Right ventricle myocardium inferior (tissue), 1 donor: ENCODE measurements at regions not wholly inside any gene's neighbourhood (a gene's known extent, or its start where the extent isn't known, plus 50 kb on each side); places are given as distances from the start of the nearest gene placed in this dataset.
"Not testable (repeated sequence)": the region's sequence is repeated elsewhere in the genome, so short reads cannot be mapped to it uniquely, and the experiment has no call there.

ENCODE experiments used
- ATAC-seq: fragments of 200-7000 bp; cut with Tn5 transposase; one replicate; pipeline ENCODE4 v1.9.1; 2020; ENCODE audit warnings: mild to moderate bottlenecking, moderate library complexity
- DNase-seq: peaks from one replicate; pipeline ENCODE4 v3.0.0; 2021; ENCODE audit errors: missing footprints
- intact Hi-C: fragments of 100-400 bp; cut with DNase I; formaldehyde crosslinking; loops from one replicate; pipeline ENCODE4 v1.11.0; 2022
- donor health status: DM: no; HTN: yes; CAD: no; lungs with severe emphysema.

DNA sequence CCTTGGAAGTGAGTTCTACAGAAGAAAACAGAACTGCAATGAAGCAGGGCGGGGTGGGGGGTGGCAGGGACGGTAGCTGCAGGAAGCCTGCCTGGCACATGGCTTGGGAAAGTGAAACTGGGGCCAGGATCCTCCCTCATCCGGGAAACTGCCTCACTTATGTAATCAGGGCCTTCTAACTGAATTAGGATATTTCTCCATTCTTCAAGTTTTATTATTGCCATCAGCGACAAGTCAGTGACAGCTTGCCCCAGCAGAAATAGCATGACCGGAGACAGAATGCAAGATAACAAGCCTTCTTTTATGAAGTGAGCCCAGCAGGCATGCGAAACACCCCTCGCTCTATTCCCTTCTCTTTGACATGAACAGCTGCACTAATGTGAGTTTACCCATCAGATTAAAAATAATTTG, 77.5 kb upstream of the CACUL1 start:
- intact Hi-C loops = no loop called here
- peak; percentile 85 for DNase-seq
- ATAC-seq = peak; percentile 54

GRCh38 chr10:118834370-118834769, 79.6 kb upstream of the CACUL1 start:
- ATAC-seq, DNase-seq, intact Hi-C loops: not testable (repeated sequence)

GRCh38 chr10:118835682-118836326, 81.0 kb upstream of the CACUL1 start:
- ATAC-seq = peak; percentile 15
- intact Hi-C loops = no loop called here
- DNase-seq = no peak

DNA sequence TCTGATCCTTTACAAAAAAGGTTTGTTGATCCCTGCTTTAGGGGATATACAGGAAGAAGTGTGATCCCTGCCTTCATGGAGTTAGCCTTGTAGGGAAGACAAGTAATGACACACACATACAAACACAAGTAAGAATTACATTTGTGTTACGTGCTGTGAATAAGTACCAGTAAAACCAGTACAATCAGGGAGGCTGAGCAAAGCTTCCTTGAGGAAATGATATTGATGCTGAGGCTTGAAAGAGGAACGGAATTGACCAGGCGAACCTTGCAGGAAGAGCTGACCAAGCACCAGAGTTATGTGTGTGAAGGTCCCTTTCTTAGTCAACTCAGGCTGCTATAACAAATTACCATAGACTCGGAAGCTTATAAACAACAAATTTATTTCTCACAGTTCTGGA, 83.6 kb upstream of the CACUL1 start:
- intact Hi-C loops = no loop called here
- ATAC-seq (no peak), DNase-seq (no peak)

DNA sequence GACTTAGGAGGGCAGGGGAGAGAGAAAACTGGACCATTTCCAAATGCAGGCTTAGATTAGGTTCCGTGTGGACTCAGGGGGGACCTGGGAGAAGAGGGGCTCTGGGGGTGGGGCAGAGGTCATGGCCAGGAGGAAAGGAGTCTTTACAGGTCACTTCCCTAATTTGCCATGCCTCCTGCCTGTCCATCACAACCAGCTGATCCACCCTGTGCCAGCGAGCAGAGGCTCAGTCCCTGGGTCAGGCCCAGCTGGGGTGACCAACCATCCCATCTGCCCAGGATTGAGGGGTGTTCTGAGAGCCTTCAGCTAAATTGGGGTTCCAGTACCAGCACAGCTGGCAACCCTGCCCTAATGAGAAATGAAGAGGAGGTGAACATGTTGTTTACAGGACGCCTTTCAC, 84.6 kb upstream of the CACUL1 start:
- ATAC-seq (no peak), DNase-seq (no peak)
- intact Hi-C loops = no loop called here

- intact Hi-C loops = no loop called here
Observed at GRCh38 chr10:118840071-118840775, 85.5 kb upstream of the CACUL1 start.

GRCh38 chr10:118840776-118841468, 86.2 kb upstream of the CACUL1 start:
- ATAC-seq = no peak
- DNase-seq = no peak
- intact Hi-C loops = no loop called here

More at GRCh38 chr10:118840071-118840775, 85.5 kb upstream of the CACUL1 start:
- ATAC-seq (no peak), DNase-seq (no peak)

DNA sequence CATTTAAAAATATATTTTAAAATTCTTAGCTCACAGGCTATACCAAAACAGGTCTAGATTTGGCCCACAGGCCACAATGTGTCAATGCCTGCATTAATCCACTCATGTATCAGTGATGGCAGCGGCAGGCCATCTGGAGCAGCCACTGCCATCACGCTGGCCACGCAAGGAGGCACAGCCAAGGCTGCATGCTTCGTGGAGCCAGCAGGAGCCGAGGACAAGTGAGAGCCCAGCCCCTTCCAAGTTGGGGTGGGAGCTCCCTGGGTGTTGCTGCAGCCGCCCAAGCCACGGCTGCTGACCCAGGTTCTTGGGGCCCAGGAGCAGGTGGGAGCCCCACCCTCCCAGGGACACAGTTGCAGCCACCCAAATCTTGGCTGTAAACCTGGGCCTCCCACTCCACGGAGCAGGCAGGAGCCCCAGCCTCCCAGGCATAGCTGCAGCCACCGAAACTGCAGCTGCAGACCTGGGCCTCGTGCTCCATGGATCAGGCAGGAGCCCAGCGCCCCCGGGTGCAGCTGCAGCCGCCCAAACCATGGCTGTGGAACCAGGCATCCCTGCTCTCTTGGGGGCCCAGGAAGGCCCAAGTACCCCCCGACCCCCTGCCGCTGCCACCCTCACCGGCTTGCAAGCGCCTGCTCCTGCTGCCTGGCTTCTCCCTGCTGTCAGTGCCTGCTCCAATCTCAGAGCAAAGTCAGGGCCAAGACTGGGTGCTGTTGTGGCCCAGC, 87.3 kb upstream of the CACUL1 start:
- ATAC-seq (no peak), DNase-seq (no peak)
- intact Hi-C loops = no loop called here

DNA sequence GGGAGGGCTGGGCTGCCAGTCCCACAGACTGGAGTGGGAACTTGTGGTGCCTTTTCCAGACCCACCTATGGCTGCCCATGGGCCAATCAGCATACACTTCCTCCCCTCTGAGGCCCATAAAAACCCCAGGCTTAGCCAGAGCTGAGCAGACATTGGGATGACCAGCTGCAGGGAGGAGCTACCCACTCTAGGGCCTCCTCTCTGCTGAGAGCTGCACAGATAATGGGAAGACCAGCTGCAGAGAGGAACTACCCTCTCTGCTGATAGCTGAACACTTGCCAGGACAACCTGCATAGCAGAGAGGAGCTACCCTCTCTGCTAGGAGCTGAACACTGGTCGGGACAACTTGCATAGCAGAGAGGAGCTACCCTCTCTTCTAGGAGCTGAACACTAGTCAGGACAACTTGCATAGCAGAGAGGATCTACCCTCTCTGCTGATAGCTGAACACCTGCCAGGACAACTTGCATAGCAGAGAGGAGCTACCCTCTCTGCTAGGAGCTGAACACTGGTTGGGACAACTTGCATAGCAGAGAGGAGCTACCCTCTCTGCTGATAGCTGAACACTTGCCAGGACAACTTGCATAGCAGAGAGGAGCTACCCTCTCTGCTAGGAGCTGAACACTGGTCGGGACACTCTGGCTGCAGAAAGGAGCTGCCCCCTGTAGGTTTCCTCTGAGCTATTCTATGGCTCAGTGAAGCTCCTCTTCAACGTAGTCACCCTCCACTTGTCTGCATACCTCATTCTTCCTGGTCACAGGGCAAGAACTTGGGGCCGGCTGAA, 88.3 kb upstream of the CACUL1 start:
- ATAC-seq = no peak

DNA sequence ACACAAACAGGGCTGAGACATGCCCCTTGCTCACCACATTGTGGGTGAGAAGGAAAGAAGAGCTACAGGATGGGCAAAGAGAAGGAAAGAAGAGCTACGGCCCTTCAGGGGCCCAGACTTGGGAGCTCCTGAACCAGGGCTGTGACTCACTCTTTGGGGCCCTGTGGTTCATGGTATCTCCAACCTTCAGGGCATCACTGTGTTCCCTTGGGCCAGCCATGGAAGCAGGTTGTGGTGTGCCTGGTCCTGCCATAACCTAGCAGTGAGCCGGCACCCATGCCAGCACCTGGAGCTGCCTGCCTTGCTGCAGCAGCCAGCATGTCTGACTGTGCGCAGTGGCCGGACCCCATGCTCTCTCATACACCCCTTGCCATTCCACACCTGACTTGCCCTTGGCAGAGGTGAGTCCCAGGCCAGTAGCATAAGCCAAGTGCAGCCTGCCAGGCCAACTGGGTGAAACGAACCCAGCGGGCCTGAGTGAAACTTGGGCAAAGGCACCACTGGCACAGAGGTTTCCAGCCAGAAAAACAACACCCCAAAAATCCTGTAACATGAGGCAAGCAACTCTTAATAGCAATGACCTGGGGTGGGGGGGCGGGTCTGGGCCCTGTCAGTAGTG, 89.0 kb upstream of the CACUL1 start:
- peak; percentile 52 for ATAC-seq
- intact Hi-C loops = no loop called here

More for the DNA sequence above, 88.3 kb upstream of the CACUL1 start:
- DNase-seq = no peak
- intact Hi-C loops = no loop called here

DNA sequence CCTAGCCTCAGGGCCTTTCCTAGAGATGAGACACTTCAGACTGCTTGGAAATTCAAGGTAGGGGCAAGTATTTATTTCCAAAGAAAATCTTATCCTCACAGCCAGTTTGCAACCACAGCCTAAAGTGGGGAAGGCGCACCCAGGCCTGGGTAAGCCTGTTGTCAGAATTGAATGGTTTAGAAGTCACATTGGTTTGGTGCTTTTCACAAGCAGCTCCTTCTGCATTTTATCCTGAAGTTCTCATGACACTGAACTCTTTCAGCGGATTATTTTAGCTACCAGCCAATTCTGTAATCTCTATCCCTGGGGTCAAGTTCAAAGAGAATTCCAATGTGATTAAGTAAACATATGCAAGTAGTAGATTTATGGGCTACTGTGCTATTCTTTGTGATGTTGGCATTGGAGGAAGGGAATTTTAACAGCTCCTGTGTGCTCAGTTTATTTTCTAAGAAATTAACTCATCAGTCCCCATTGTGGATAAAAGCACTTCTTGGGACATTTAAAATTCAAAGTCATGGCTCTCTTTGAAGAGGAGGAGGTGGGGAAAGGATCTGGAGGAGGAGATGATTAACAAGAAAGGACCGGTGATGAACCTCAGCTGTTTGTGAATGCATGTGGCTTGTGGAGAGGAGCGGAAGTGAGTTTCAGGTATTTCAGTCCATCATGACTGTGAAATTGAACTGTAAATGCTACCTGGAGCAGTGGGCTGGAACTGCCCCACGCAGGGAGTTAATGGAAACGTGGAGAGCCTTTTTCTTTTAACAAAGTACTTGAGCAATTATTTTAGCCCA, 90.2 kb upstream of the CACUL1 start:
- intact Hi-C loops = no loop called here
- ATAC-seq (no peak), DNase-seq (no peak)

More for the DNA sequence above, 89.0 kb upstream of the CACUL1 start:
- DNase-seq = peak; percentile 70

DNA sequence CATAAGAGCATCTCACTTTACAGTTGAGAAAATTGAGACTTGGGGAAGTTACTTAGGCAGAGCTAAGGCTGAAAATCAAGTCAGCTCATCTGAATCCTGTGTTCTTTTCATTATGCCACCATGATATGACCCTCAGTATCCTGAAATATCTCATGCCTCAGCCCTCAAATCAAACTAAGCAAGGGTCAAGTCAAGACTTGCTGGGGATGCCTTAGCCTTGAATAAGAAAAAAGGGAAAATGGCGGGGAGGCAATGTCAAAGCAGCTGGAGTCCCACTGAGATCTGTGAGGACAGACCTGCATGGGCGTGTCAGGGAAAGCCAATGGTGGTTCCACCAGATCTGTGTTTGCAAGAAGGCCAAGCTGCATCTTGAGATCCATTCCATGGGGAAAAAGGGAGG, 91.0 kb upstream of the CACUL1 start:
- ATAC-seq = no peak
- intact Hi-C loops = no loop called here
- no peak for DNase-seq

DNA sequence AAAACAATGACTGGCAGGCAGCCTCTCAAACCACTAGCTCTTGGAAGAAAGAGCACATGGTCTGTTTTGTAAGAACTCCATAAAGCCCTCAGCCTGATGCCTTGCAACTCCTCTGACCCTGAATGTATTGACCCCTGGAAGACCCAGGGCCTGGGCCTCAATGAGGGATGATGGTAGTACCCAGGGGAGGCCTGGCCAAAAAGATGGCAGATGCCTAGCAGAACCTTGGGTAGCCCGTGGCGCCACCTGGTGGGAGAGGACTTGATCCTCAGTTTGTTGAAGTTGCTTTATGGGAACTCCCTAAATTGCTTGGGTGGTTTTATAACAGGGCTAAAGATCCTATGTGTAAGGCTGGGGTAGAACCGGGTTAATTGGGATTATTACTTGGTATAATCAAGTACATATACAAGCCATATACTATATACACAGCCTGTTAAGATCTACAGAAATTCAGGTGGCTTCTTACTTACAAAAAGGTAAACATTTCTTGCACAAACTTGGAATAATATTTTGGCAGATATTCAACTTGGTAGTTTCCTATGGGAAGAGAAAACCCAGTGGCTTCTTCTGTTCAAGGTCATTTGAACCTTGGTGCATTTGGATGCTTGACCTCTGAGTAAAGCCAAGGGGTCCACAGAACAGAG, 95.8 kb upstream of the CACUL1 start:
- intact Hi-C loops = no loop called here
- no peak for ATAC-seq

DNA sequence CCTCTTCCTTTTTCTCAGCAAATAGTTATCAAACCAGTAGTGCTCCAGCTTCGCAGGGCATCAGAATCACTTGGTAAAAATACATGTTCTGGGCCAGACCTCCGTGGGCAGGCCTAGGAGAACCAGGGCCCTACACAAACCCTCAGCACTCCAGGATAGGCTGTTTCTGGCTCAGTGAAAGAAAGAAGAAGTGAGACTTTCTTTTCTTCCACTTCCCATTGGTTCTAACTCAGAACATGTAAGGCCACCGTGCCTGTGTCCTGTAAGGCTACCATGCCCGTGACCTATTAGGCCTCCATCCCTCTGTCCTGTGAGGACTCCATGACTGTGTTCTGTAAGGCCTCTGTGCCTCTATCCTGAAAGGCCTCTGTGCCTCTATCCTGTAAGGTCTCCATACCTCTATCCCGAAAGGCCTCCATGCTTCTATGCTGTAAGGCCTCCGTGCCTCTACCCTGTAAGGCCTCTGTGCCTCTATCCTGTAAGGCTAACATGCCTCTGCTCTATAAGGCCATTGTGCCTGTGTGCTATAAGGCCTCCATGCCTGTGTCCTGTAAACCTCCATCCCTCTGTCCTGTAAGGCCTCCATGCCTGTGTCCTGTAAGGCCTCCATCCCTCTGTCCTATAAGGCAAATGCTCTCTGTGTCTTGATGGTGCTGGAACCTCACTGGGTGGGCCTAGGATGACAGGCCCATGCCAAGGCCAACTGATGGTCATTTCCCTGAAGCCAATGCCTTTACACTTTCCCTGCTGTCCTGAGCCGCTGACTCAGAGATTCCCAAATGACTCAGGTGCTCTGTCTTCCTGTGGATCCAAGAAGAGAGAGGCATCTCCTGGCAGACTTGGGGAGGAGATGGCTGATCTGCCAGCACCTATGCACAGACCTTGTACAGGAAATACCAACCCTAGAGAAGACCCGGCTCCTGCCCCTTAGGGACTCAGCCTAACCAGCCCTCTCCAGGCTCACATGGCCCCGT, 96.6 kb upstream of the CACUL1 start:
- intact Hi-C loops = no loop called here
- peak; percentile 23 for ATAC-seq
- no peak for DNase-seq

More for the DNA sequence above, 95.8 kb upstream of the CACUL1 start:
- DNase-seq = peak; percentile 89

DNA sequence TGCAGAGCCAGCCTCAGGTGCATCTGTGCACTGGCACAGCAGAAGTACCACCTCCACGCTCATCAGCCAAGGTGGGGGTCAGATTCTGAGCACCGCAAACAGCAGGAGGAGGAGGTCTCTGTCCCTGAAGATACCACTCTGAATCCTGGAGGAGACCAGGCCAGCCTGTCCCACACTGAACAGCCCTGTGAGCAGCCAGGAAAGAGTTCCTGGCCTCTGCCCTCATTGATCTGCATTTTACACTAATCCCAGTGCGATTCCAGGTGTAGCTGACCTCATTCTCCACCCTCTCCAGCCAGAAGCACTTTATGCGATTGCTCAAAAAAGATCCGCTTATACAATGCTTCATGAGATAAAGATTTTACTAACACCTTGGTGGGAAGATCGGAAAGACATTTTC, 99.1 kb upstream of the CACUL1 start:
- intact Hi-C loops = no loop called here
- no peak for DNase-seq
- no peak for ATAC-seq

GRCh38 chr10:118856106-118856505, 101.3 kb upstream of the CACUL1 start:
- ATAC-seq = no peak
- intact Hi-C loops = no loop called here
- no peak for DNase-seq
